BLaER1 treated with 17β-estradiol and CSF1 and Interleukin-3, amounts not matched to agents 10 nM and 100 nM (cell line): ENCODE measurements at regions not wholly inside any gene's neighbourhood (a gene's known extent, or its start where the extent isn't known, plus 50 kb on each side); places are given as distances from the start of the nearest gene placed in this dataset.
"Not testable (repeated sequence)": the region's sequence is repeated elsewhere in the genome, so short reads cannot be mapped to it uniquely, and the experiment has no call there.

Source experiments
- H3K27ac ChIP-seq, 11 experiments: shearing (Covaris generic); formaldehyde crosslinking; 2 replicates each; pipeline ENCODE4 v1.8.1; 2022
- H3K27me3 ChIP-seq, 11 experiments: shearing (Covaris generic); formaldehyde crosslinking; 2 replicates each; pipeline ENCODE4 v1.8.1; 2022
- H3K36me3 ChIP-seq, 11 experiments: shearing (Covaris generic); formaldehyde crosslinking; 2 replicates each; pipeline ENCODE4 v1.8.1; 2022
- H3K4me1 ChIP-seq, 10 experiments: shearing (Covaris generic); formaldehyde crosslinking; 2 replicates each; pipeline ENCODE4 v1.8.1; 2022
- H3K4me2 ChIP-seq, 11 experiments: shearing (Covaris generic); formaldehyde crosslinking; 2 replicates each; pipeline ENCODE4 v1.8.1; 2022
- H3K4me3 ChIP-seq, 10 experiments: shearing (Covaris generic); formaldehyde crosslinking; 2 replicates each; pipeline ENCODE4 v1.8.1; 2022
- H3K9ac ChIP-seq, 11 experiments: shearing (Covaris generic); formaldehyde crosslinking; 2 replicates each; pipeline ENCODE4 v1.8.1; 2022
- H3K9me3 ChIP-seq, 11 experiments: shearing (Covaris generic); formaldehyde crosslinking; replicated peaks in 1 of 11; 2 replicates each; pipeline ENCODE4 v1.8.1; 2022
- H4K20me1 ChIP-seq, 11 experiments: shearing (Covaris generic); formaldehyde crosslinking; 2 replicates each; pipeline ENCODE4 v1.8.1; 2022
- Cebpa-rat ChIP-seq, 11 experiments: shearing (Covaris generic); IDR thresholded peaks; 2 replicates each; pipeline ENCODE4 v1.8.1; 2022

DNA sequence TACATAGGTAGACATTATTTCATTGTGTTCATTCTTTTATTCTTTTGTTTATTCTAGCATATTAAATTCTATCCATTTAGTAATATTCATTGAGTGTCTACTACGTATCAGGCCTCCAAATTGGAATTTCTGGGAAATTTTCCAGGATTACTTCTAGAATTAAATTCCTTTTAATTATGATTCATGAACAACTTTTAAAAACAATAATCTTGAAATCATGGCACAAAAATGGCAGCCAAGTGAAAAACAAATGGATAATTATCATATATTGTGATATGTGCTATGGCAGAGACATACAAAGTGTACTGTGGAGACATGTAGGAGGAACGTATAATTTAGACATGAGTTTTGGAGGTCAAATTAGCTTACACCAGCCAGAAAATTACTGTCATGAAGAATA lies 868.5 kb downstream of the FAT4 start:
- Histone ChIP-seq H3K4me3 (no peak overlapping the region), H3K9me3 (no peaks in the 10 kb centered on the region), H3K4me1 (no peaks in the 10 kb centered on the region), H3K9ac (no peak overlapping the region), H3K27me3 (no peaks in the 10 kb centered on the region), H3K4me2 (no peak overlapping the region), H4K20me1 (no peaks in the 10 kb centered on the region), H3K27ac (no peak overlapping the region), H3K36me3 (no peaks in the 10 kb centered on the region)
- TF ChIP-seq Cebpa-rat (IDR thresholded peaks at IDR 0.05) = no peak

DNA sequence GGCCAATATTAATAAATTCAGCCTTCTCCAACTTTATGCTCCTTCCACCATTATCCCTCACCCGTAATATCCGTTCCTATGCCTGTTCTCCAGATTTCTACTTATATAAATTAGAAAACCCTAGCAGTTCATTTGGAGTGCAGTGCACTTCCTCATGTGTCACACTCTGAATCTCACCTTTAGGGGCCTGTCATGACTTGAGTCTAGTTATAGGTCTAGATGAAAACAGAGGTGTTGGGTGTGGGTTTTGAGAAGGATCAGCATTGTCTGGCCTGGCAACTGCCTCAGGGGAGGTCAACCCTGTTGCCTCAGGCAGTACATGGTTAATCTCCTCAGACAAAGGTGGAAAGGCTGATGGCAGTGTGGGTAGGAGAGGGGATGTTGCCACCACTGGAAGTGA lies 876.8 kb downstream of the FAT4 start:
- Histone ChIP-seq H3K9me3 (no peaks in the 10 kb centered on the region), H3K27me3 (no peaks in the 10 kb centered on the region), H3K4me2 (no peak overlapping the region), H3K4me1 (no peaks in the 10 kb centered on the region), H3K9ac (no peak overlapping the region), H3K4me3 (no peak overlapping the region), H3K36me3 (no peaks in the 10 kb centered on the region), H4K20me1 (no peaks in the 10 kb centered on the region), H3K27ac (no peak overlapping the region)
- no peak for TF ChIP-seq Cebpa-rat (IDR thresholded peaks at IDR 0.05)

DNA sequence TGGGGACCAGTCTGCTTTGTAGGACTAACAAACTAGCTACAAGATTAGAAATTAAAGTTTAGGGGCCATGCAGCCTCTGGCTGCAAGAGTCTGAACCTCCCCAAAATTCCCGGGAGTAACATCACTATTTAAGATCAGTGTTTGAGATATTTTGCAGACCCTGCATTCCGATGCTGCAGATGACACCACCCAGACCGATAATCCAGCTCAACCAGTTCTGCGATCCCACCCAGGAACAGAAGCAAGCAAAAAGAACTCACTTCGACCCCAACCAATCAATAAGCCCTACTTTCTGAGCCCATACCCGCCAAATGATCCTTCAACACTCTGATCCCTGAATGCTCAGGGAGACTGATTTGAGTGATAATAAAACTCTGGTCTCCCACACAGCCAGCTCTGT lies 877.8 kb downstream of the FAT4 start:
- Histone ChIP-seq H3K4me2 (no peak overlapping the region), H3K36me3 (no peaks in the 10 kb centered on the region), H3K9me3 (no peaks in the 10 kb centered on the region), H3K4me3 (no peak overlapping the region), H3K27ac (no peak overlapping the region), H3K27me3 (no peaks in the 10 kb centered on the region), H3K9ac (no peak overlapping the region), H4K20me1 (no peaks in the 10 kb centered on the region), H3K4me1 (no peaks in the 10 kb centered on the region)
- no peak for TF ChIP-seq Cebpa-rat (IDR thresholded peaks at IDR 0.05)

DNA sequence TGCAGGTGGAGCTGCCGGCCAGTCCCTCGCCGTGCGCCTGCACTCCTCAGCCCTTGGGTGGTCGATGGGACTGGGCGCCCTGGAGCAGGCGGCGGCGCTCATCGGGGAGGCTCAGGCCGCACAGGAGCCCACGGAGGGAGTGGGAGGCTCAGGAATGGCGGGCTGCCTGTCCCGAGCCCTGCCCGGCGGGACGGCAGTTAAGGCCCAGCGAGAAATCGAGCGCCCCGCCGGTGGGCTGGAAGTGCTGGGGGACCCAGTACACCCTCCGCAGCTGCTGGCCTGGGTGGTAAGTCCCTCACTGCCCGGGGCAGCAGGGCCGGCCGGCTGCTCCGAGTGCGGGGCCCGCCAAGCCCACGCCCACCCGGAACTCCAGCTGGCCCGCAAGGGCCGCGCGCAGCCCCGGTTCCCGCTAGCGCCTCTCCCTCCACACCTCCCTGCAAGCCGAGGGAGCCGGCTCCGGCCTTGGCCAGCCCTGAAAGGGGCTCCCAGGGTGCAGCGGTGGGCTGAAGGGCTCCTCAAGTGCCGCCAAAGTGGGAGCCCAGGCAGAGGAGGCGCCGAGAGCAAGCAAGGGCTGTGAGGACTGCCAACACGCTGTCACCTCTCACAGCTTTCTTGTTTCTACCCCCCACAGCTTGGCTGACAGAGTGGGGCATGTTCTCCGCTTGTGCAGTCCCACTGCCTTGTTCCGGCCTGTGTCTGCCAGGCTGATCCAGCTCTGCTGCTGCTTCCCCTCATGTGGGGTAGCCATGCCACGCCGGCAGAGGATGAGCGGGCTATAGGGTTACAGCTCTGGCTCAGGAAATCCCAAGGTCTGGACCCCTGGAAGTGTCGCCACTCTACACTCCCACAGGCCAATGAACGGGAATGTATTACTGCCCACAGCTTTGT lies 886.7 kb downstream of the FAT4 start:
- not testable (repeated sequence) for H3K27me3 ChIP-seq, H4K20me1 ChIP-seq, H3K4me2 ChIP-seq, H3K27ac ChIP-seq, H3K4me1 ChIP-seq, H3K9ac ChIP-seq, H3K4me3 ChIP-seq, H3K36me3 ChIP-seq
- H3K9me3 ChIP-seq = peaks cover 9 to 23% (median 15%) of the 10 kb centered on the region in 11 experiments; a peak in 21 of 22 replicates

DNA sequence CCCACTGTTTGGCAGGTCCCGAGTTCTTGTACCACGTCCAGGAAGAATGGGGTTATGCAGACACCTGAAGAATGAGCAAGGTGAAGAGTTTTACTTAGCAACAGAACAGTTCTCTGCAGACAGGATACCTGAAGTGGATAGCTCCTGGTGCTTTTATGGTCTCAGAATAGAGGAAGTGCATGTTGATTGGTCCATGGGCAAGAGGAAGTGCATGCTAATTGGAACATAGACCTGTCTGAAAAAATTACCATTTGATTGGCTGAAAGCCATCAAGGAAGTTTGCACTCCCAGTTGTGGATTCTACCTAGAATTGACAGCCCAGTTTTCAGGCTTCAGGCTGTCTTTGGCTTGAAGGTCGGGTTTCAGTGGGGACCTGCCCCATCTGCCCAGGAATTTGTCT lies 887.5 kb downstream of the FAT4 start:
- Histone ChIP-seq H3K9ac (no peak overlapping the region), H3K36me3 (no peaks in the 10 kb centered on the region), H3K4me1 (no peaks in the 10 kb centered on the region), H3K27ac (no peak overlapping the region), H3K4me3 (no peak overlapping the region), H3K9me3 (peaks cover 9 to 23% (median 15%) of the 10 kb centered on the region in 11 experiments; a peak in 21 of 22 replicates), H4K20me1 (no peaks in the 10 kb centered on the region), H3K27me3 (no peaks in the 10 kb centered on the region), H3K4me2 (no peak overlapping the region)
- TF ChIP-seq Cebpa-rat (IDR thresholded peaks at IDR 0.05) = no peak

DNA sequence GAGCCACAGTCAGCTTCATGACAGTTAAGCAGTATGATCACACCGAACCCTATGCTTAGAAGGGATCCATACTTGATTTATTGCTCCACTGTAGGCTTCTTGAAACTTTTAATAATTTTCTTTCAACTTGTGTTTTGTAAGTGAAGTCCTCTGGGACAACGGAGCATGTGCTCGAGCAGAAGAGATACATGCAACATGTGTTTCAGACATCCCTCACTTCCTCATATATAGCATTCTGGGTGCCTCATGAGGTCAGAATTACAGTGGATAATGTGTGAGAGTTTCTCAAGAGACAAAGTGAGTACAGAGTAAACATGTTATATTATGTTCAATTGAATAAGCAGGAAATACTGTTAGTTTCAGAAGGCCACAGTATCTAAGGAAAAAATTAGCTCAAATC lies 893.2 kb downstream of the FAT4 start:
- no peak for TF ChIP-seq Cebpa-rat (IDR thresholded peaks at IDR 0.05)
- H3K27me3 ChIP-seq = no peaks in the 10 kb centered on the region
- no peak overlapping the region for H3K27ac ChIP-seq
- H4K20me1 ChIP-seq = no peaks in the 10 kb centered on the region
- H3K4me2 ChIP-seq = no peak overlapping the region
- H3K9me3 ChIP-seq = peaks cover 0 to 8% (median 0%) of the 10 kb centered on the region in 11 experiments; a peak in 1 of 22 replicates
- no peak overlapping the region for H3K4me3 ChIP-seq
- H3K9ac ChIP-seq = no peak overlapping the region
- no peaks in the 10 kb centered on the region for H3K36me3 ChIP-seq
- no peaks in the 10 kb centered on the region for H3K4me1 ChIP-seq

DNA sequence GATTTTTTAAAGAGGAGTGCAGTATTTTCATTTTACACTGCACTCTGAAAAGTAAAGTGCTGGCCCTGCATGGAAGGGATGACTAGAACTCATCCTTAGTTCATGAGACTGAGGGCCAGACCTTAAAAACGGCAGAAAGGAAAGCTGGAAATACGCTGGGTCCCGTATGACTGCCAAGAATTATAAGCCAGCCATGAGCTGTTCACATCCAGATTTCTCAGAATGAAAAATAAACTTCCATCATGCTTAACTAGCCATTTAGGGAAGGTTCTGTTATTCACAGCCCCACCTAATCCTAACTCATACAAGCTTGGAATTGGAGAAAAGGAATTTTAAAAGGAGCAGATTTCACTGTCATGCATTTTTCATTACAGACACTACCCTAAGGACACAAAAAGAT lies 894.4 kb downstream of the FAT4 start:
- Histone ChIP-seq H3K9me3 (peaks cover 0 to 8% (median 0%) of the 10 kb centered on the region in 11 experiments; a peak in 1 of 22 replicates), H3K4me2 (no peak overlapping the region), H3K27ac (no peak overlapping the region), H3K36me3 (no peaks in the 10 kb centered on the region), H4K20me1 (no peaks in the 10 kb centered on the region), H3K4me3 (no peak overlapping the region), H3K27me3 (no peaks in the 10 kb centered on the region), H3K4me1 (no peaks in the 10 kb centered on the region), H3K9ac (no peak overlapping the region)
- no peak for TF ChIP-seq Cebpa-rat (IDR thresholded peaks at IDR 0.05)

DNA sequence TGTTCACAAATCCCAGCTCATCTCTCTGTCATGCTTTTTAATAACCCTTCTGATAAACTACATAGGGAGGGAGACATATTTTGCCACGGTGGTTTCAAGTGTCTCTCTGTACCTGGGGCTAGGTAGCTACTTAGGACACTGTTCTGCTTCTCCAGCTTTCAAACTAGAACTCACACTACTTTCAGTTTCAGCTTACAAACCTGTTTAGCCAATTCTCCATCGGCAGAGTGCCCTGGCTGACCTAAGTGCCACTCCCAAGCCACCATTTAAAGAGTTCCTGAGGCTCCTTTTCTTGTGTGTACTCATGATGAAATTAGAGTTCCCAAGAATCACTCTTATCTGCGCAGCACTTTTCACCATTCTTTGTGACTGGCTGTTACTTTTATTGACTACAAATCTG lies 899.2 kb downstream of the FAT4 start:
- Histone ChIP-seq H3K27ac (no peak overlapping the region), H3K36me3 (no peaks in the 10 kb centered on the region), H3K27me3 (no peaks in the 10 kb centered on the region), H3K9ac (no peak overlapping the region), H3K9me3 (no peaks in the 10 kb centered on the region), H3K4me1 (peaks cover 0 to 25% (median 0%) of the 10 kb centered on the region in 10 experiments; a peak in 4 of 20 replicates), H3K4me2 (no peak overlapping the region), H4K20me1 (no peaks in the 10 kb centered on the region), H3K4me3 (no peak overlapping the region)
- no peak for TF ChIP-seq Cebpa-rat (IDR thresholded peaks at IDR 0.05)

DNA sequence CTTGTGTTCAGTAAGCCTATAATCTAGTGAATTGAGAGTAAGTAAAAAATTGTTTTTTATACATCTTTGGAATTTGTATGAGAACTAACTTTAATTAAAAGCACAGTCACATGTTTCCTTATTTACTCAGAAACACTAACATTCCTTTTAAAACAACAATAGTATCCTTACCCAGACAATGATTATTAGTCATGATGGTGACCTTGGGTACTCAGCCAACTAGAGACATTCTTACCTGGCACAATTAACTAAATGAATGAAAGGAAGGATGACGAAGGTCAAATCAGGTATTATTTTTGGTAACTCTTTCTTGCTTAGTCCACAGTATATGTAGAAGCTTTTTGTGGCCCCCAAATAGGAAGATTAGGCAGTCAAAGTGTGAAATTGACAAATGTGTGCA lies 901.0 kb downstream of the FAT4 start:
- Histone ChIP-seq H4K20me1 (no peaks in the 10 kb centered on the region), H3K9ac (no peak overlapping the region), H3K4me2 (peak overlapping the region in 1 of 11 experiments; percentile 49; a peak in 1 of 22 replicates), H3K27ac (0 out of 22 replicates have a peak overlapping the region, but pooled peaks of 1 of the 11 experiments have one; percentile 7), H3K4me1 (peaks cover 0 to 25% (median 0%) of the 10 kb centered on the region in 10 experiments; a peak in 4 of 20 replicates), H3K36me3 (no peaks in the 10 kb centered on the region), H3K27me3 (no peaks in the 10 kb centered on the region), H3K9me3 (no peaks in the 10 kb centered on the region), H3K4me3 (no peak overlapping the region)
- no peak for TF ChIP-seq Cebpa-rat (IDR thresholded peaks at IDR 0.05)

DNA sequence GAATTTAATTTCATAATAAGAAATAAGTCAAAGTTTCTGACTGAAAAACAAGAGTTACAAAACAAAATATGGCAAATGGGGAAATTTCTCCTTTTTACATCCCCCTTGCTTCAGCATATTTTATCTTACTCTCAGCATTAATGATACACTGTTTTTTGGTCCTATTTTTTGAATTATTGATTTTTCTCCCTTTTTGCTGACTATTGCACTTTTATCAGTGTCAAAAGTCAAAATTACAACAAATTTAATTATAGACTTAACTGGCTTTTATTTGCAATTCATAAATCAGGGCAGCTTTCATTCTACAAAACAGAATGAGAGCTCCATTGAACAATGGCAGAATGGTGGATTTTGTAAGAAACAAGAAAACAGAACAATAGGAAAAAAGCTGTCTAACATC lies 901.9 kb downstream of the FAT4 start:
- H4K20me1 ChIP-seq = no peaks in the 10 kb centered on the region
- TF ChIP-seq Cebpa-rat (IDR thresholded peaks at IDR 0.05) = no peak
- peak overlapping the region in 2 of 11 experiments; percentile 1 to 11; a peak in 2 of 22 replicates for H3K27ac ChIP-seq
- H3K27me3 ChIP-seq = no peaks in the 10 kb centered on the region
- peaks cover 0 to 25% (median 0%) of the 10 kb centered on the region in 10 experiments; a peak in 4 of 20 replicates for H3K4me1 ChIP-seq
- H3K4me2 ChIP-seq = peak overlapping the region in 2 of 11 experiments; percentile 37 to 49; a peak in 3 of 22 replicates
- H3K4me3 ChIP-seq = no peak overlapping the region
- H3K9me3 ChIP-seq = no peaks in the 10 kb centered on the region
- H3K36me3 ChIP-seq = no peaks in the 10 kb centered on the region
- H3K9ac ChIP-seq = no peak overlapping the region
